GM23338 (cell line): ENCODE measurements at regions not wholly inside any gene's neighbourhood (a gene's known extent, or its start where the extent isn't known, plus 50 kb on each side); places are given as distances from the start of the nearest gene placed in this dataset.

ENCODE experiments used
- ATAC-seq: fragments of 200-7000 bp; cut with Tn5 transposase; 3 replicates; pipeline ENCODE4 v1.9.1; 2020
- DNase-seq: peaks from one replicate; pipeline ENCODE4 v3.0.0-alpha.2; 2015; ENCODE audit warnings: low spot score
- H2AFZ ChIP-seq: fragments of 200-600 bp; sonication (generic); 2 replicates; pipeline ENCODE4 v1.8.0; 2016; ENCODE audit warnings: antibody characterized with exemption, mild to moderate bottlenecking, moderate library complexity
- H3F3A ChIP-seq: fragments of 200-600 bp; sonication (generic); replicated peaks from 2 replicates; pipeline ENCODE4 v1.8.0; 2017; ENCODE audit warnings: antibody characterized with exemption, mixed run types, low read depth
- H3K27ac ChIP-seq: fragments of 200-600 bp; sonication (generic); 2 replicates; pipeline ENCODE4 v1.6.1; 2016; ENCODE audit warnings: low read depth
- H3K27me3 ChIP-seq: fragments of 200-600 bp; sonication (generic); 2 replicates; pipeline ENCODE4 v1.8.0; 2016; ENCODE audit warnings: mild to moderate bottlenecking, mixed run types, moderate library complexity; ENCODE audit not compliant: insufficient read depth
- H3K36me3 ChIP-seq: fragments of 200-600 bp; sonication (generic); 2 replicates; pipeline ENCODE4 v1.8.0; 2016; ENCODE audit warnings: mild to moderate bottlenecking; ENCODE audit not compliant: insufficient read depth
- H3K4me1 ChIP-seq: fragments of 200-600 bp; sonication (generic); 2 replicates; pipeline ENCODE4 v1.8.0; 2016; ENCODE audit warnings: mild to moderate bottlenecking, moderate library complexity; ENCODE audit not compliant: insufficient read depth
- H3K4me2 ChIP-seq: fragments of 200-600 bp; sonication (generic); 2 replicates; pipeline ENCODE4 v1.7.1; 2017; ENCODE audit warnings: mixed run types
- H3K4me3 ChIP-seq: fragments of 200-600 bp; sonication (generic); 2 replicates; pipeline ENCODE4 v1.6.1; 2016; ENCODE audit warnings: mixed run types
- H3K79me2 ChIP-seq: fragments of 200-600 bp; sonication (generic); replicated peaks from 2 replicates; pipeline ENCODE4 v1.8.0; 2017; ENCODE audit warnings: mild to moderate bottlenecking; ENCODE audit not compliant: insufficient read depth
- H3K9me2 ChIP-seq: fragments of 200-600 bp; sonication (generic); 2 replicates; pipeline ENCODE4 v1.8.0; 2017; ENCODE audit not compliant: insufficient read depth
- H4K20me1 ChIP-seq: fragments of 200-600 bp; sonication (generic); replicated peaks from 2 replicates; pipeline ENCODE4 v1.8.0; 2017; ENCODE audit warnings: mild to moderate bottlenecking; ENCODE audit not compliant: insufficient read depth
- H3K27ac Mint-ChIP-seq: 2 replicates; pipeline ENCODE4 v1.8.0; 2020; ENCODE audit warnings: inconsistent platforms, mild to moderate bottlenecking, moderate library complexity, mixed read lengths
- H3K27me3 Mint-ChIP-seq: 3 replicates; pipeline ENCODE4 v1.8.0; 2022; ENCODE audit warnings: low read depth, mild to moderate bottlenecking, moderate library complexity, mixed read lengths, inconsistent platforms; ENCODE audit not compliant: insufficient read depth, poor library complexity
- H3K36me3 Mint-ChIP-seq: 3 replicates; pipeline ENCODE4 v1.8.0; 2021; ENCODE audit warnings: low read depth, mild to moderate bottlenecking, inconsistent platforms, moderate library complexity, mixed read lengths
- H3K4me1 Mint-ChIP-seq: 3 replicates; pipeline ENCODE4 v1.8.0; 2020; ENCODE audit warnings: mild to moderate bottlenecking, inconsistent platforms, mixed read lengths
- H3K4me3 Mint-ChIP-seq: 3 replicates; pipeline ENCODE4 v1.8.0; 2021; ENCODE audit warnings: moderate library complexity, mild to moderate bottlenecking, inconsistent platforms, mixed read lengths
- H3K9me3 Mint-ChIP-seq: 3 replicates; pipeline ENCODE4 v1.8.0; 2020; ENCODE audit warnings: moderate library complexity, mild to moderate bottlenecking, inconsistent platforms, mixed read lengths
- CREB1 ChIP-seq: fragments of 250-450 bp; sonication (Bioruptor Pico); IDR thresholded peaks from 2 replicates; pipeline ENCODE4 v1.5.0; 2020; ENCODE audit warnings: low read depth, mild to moderate bottlenecking, moderate library complexity
- JUNB ChIP-seq: IDR thresholded peaks from one replicate; pipeline ENCODE4 v1.6.1; 2016; ENCODE audit warnings: antibody characterized with exemption; ENCODE audit not compliant: unreplicated experiment
- NANOG ChIP-seq: IDR thresholded peaks from 2 replicates; pipeline ENCODE4 v1.6.1; 2016; ENCODE audit warnings: antibody characterized with exemption, borderline replicate concordance
- POLR2AphosphoS5 ChIP-seq: IDR thresholded peaks from 2 replicates; pipeline ENCODE4 v1.6.1; 2016; ENCODE audit warnings: antibody characterized with exemption, low read depth
- STAT1 ChIP-seq: IDR thresholded peaks from one replicate; pipeline ENCODE4 v1.6.1; 2016; ENCODE audit warnings: antibody characterized with exemption; ENCODE audit not compliant: unreplicated experiment
- ZNF331 ChIP-seq: fragments of 250-450 bp; sonication (Bioruptor Pico); IDR thresholded peaks from 2 replicates; pipeline ENCODE4 v1.5.0; 2020; ENCODE audit warnings: low read depth, mild to moderate bottlenecking, moderate library complexity
- TF ChIP-seq, protein P1 (sequence below): fragments of 250-450 bp; sonication (Bioruptor Pico); IDR thresholded peaks from 2 replicates; pipeline ENCODE4 v1.5.0; 2020; ENCODE audit warnings: mild to moderate bottlenecking, moderate library complexity
- TF ChIP-seq, protein P2 (sequence below): IDR thresholded peaks from 2 replicates; pipeline ENCODE4 v1.6.1; 2016; ENCODE audit warnings: antibody characterized with exemption
- TF ChIP-seq, protein P3 (sequence below), 2 experiments: fragments of 200-600 bp in 1 of 2; sonication (generic) in 1 of 2; conservative IDR thresholded peaks; 2 replicates each; pipeline versions ENCODE4 v1.5.1 to v1.6.1; 2016 to 2017; ENCODE audit warnings: antibody characterized with exemption in 2 of 2, low read depth in 2 of 2, mild to moderate bottlenecking in 2 of 2, moderate library complexity in 1 of 2

DNA sequence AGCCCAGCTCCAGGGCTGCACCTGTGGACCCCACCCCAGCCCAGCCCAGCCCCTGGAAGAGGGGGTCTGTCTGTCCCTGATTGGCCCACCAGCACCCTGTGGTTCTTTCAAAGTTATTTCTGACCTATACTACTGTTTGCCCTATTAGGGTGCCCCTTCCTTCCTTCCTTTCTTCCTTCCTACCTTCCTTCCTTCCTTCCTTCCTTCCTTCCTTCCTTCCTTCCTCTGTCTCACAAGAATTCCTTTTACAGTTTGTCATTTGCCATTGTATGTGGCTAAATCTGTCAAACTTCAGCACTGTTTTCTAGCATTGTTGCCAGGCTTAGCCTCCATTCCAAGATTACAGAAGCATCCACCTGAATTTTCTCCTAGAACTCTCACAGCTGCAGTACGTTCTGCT lies 66.9 kb downstream of the KLF15 start (continued):
- TF ChIP-seq, protein P1, sequence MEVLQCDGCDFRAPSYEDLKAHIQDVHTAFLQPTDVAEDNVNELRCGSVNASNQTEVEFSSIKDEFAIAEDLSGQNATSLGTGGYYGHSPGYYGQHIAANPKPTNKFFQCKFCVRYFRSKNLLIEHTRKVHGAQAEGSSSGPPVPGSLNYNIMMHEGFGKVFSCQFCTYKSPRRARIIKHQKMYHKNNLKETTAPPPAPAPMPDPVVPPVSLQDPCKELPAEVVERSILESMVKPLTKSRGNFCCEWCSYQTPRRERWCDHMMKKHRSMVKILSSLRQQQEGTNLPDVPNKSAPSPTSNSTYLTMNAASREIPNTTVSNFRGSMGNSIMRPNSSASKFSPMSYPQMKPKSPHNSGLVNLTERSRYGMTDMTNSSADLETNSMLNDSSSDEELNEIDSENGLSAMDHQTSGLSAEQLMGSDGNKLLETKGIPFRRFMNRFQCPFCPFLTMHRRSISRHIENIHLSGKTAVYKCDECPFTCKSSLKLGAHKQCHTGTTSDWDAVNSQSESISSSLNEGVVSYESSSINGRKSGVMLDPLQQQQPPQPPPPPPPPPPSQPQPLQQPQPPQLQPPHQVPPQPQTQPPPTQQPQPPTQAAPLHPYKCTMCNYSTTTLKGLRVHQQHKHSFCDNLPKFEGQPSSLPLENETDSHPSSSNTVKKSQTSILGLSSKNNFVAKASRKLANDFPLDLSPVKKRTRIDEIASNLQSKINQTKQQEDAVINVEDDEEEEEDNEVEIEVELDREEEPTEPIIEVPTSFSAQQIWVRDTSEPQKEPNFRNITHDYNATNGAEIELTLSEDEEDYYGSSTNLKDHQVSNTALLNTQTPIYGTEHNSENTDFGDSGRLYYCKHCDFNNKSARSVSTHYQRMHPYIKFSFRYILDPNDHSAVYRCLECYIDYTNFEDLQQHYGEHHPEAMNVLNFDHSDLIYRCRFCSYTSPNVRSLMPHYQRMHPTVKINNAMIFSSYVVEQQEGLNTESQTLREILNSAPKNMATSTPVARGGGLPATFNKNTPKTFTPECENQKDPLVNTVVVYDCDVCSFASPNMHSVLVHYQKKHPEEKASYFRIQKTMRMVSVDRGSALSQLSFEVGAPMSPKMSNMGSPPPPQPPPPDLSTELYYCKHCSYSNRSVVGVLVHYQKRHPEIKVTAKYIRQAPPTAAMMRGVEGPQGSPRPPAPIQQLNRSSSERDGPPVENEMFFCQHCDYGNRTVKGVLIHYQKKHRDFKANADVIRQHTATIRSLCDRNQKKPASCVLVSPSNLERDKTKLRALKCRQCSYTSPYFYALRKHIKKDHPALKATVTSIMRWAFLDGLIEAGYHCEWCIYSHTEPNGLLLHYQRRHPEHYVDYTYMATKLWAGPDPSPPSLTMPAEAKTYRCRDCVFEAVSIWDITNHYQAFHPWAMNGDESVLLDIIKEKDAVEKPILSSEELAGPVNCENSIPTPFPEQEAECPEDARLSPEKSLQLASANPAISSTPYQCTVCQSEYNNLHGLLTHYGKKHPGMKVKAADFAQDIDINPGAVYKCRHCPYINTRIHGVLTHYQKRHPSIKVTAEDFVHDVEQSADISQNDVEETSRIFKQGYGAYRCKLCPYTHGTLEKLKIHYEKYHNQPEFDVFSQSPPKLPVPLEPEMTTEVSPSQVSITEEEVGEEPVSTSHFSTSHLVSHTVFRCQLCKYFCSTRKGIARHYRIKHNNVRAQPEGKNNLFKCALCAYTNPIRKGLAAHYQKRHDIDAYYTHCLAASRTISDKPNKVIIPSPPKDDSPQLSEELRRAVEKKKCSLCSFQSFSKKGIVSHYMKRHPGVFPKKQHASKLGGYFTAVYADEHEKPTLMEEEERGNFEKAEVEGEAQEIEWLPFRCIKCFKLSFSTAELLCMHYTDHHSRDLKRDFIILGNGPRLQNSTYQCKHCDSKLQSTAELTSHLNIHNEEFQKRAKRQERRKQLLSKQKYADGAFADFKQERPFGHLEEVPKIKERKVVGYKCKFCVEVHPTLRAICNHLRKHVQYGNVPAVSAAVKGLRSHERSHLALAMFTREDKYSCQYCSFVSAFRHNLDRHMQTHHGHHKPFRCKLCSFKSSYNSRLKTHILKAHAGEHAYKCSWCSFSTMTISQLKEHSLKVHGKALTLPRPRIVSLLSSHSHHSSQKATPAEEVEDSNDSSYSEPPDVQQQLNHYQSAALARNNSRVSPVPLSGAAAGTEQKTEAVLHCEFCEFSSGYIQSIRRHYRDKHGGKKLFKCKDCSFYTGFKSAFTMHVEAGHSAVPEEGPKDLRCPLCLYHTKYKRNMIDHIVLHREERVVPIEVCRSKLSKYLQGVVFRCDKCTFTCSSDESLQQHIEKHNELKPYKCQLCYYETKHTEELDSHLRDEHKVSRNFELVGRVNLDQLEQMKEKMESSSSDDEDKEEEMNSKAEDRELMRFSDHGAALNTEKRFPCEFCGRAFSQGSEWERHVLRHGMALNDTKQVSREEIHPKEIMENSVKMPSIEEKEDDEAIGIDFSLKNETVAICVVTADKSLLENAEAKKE, result no peak
- TF ChIP-seq STAT1, result no peak
- TF ChIP-seq, protein P2, sequence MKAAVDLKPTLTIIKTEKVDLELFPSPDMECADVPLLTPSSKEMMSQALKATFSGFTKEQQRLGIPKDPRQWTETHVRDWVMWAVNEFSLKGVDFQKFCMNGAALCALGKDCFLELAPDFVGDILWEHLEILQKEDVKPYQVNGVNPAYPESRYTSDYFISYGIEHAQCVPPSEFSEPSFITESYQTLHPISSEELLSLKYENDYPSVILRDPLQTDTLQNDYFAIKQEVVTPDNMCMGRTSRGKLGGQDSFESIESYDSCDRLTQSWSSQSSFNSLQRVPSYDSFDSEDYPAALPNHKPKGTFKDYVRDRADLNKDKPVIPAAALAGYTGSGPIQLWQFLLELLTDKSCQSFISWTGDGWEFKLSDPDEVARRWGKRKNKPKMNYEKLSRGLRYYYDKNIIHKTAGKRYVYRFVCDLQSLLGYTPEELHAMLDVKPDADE, result no peak
- TF ChIP-seq ZNF331 (CRISPR knock-in tag), result no peak
- no peak for TF ChIP-seq POLR2AphosphoS5
- no peak for TF ChIP-seq CREB1 (CRISPR knock-in tag)
- TF ChIP-seq JUNB, result no peak
- no peak for TF ChIP-seq NANOG

DNA sequence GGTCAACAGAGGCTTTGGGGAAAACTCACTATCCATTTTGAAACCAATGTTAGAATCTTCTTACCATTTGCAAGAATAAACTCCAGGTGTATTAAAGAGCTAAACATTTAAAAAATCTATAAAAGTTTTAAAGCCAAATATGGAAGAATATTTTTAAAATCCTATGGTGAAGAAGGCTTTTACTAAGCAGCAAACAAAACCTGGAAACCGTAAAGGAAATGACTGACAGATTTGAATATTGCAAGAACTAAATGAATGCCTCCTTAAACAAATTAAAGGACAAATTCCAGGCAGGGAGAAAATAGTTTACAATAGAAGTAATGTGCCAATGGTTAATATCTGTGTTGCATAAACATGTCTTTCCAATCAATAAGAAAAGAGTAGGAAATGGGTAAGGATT lies 68.1 kb downstream of the KLF15 start:
- Mint-ChIP-seq H3K27ac (no peak overlapping the region), H3K9me3 (peaks cover 2% of the 10 kb centered on the region; the same call in 1 of the 3 replicates), H3K4me3 (no peak overlapping the region), H3K4me1 (peaks cover 41% of the 10 kb centered on the region), H3K27me3 (peaks cover 14% of the 10 kb centered on the region), H3K36me3 (no peaks in the 10 kb centered on the region)
- Histone ChIP-seq H3K36me3 (no peaks in the 10 kb centered on the region), H4K20me1 (no peaks in the 10 kb centered on the region), H3K79me2 (no peaks in the 10 kb centered on the region), H3K4me3 (no peak overlapping the region), H3K4me2 (peak overlapping the region; percentile 94; the same call in 1 of the 2 replicates), H3K27me3 (peaks cover 42% of the 10 kb centered on the region), H3F3A (no peaks in the 10 kb centered on the region), H3K4me1 (peaks cover 10% of the 10 kb centered on the region; the same call in 1 of the 2 replicates), H3K27ac (no peak overlapping the region), H2AFZ (no peak overlapping the region), H3K9me2 (no peaks in the 10 kb centered on the region)
- DNase-seq, result no peak
- no peak for ATAC-seq
- no peak for TF ChIP-seq JUNB
- TF ChIP-seq, protein P3, sequence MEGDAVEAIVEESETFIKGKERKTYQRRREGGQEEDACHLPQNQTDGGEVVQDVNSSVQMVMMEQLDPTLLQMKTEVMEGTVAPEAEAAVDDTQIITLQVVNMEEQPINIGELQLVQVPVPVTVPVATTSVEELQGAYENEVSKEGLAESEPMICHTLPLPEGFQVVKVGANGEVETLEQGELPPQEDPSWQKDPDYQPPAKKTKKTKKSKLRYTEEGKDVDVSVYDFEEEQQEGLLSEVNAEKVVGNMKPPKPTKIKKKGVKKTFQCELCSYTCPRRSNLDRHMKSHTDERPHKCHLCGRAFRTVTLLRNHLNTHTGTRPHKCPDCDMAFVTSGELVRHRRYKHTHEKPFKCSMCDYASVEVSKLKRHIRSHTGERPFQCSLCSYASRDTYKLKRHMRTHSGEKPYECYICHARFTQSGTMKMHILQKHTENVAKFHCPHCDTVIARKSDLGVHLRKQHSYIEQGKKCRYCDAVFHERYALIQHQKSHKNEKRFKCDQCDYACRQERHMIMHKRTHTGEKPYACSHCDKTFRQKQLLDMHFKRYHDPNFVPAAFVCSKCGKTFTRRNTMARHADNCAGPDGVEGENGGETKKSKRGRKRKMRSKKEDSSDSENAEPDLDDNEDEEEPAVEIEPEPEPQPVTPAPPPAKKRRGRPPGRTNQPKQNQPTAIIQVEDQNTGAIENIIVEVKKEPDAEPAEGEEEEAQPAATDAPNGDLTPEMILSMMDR (conservative IDR thresholded peaks at IDR 0.05; ENCODE audit: low read depth in 2 of 2), result no peak
